GM21447 (cell line): ENCODE measurements at regions not wholly inside any gene's neighbourhood (a gene's known extent, or its start where the extent isn't known, plus 50 kb on each side); places are given as distances from the start of the nearest gene placed in this dataset.

Experiments used
- ATAC-seq: cut with Tn5 transposase; IDR thresholded peaks from one replicate; pipeline ENCODE4 v1.9.1; 2021; ENCODE audit not compliant: unreplicated experiment

DNA sequence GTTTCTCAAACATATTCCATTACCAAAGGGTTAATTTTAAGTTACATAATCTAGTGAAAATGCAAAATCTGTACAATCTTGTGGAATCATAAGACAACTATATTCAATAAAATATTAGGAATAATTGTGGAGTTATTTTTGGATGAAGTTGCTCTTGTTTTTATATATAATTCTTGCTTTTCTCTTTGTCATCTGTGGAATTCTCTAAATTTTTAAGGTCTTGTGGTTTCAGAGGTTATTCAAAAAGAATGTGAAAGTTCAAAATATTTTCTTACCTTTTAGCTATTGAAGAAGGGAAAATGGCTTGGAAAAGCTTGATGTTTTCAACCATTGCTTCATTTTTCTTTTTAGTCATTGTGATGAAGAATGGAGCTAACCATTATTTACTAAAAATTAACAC is 552.1 kb downstream of the TFEC start:
- no peak for ATAC-seq

DNA sequence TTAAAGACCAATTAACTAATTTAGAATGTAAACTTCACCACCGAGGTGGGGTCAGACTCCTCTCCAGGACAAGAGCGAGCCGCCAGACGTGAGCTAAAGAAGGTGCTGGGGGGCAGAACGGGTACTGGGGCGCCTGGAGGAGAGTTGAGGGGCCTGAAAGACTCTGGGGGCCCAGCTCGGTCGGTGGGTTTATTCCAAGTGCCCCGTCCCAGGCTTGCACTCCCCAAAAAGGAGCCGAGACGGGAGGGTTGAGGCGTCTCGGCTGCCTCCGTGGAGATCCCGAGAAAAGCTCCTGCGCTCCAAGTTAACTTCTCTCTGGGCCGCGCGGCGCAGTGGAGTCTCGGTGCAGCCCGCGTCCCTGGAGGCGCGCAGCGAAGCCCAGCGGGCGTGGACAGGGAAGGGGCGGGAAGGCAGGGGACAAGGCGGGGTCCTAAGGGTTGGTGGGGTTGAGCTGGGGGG is 553.3 kb downstream of the TFEC start:
- no peak for ATAC-seq

DNA sequence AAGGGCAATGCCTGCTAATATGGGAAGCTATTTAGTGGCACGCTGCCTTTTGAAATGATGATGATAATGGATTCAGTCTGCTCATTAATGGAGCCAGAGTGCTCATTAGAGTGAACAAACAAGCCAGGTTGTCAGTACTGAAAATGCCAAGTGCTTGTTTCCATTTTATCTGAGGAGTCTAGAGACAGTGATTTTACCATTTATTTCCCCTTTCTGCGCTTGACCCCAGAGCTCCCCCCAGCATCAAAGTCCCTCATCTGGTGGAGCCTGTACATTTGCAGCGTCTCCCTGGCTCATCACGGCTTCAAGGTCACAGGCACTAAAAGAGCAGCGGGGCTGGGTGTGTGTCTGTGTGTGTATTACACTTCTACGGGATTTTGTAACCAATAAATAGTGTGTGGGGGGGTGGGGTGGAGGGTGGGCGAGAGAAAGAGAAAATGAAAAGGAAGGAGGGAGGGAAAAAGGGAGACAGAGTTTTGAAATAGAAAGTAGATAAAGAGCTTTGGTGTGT is 553.8 kb downstream of the TFEC start:
- ATAC-seq, result no peak

DNA sequence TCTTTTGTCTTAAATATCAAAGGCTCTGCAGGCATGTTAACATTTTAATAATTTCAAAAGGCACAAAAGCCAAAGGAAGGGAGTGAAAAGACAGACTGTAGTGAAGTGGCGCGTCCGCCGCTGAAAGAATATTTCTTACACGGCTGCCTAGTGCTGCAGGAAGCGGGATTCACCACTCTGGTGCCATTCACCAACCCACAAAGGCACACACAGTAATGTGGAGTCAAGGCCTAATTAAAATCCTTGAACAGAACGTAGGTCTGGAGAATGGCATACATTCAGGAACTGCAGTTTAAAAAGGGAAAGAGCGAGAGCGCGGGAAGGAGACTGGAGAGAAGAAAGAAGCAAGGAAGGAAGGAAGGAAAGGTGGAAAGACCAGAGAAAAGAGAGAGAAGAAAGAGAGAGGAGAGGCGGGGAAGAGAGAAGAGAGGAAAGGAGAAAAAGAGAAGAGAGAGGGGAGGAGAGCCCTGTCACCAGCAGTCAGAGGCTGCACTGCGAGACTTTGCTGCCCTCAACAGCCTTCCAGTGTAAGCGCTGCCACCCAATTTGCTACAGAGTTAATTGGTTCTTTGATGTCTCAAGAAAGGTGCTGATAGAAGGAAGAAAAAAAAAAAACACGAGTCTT is 554.0 kb downstream of the MDFIC start:
- no peak for ATAC-seq

DNA sequence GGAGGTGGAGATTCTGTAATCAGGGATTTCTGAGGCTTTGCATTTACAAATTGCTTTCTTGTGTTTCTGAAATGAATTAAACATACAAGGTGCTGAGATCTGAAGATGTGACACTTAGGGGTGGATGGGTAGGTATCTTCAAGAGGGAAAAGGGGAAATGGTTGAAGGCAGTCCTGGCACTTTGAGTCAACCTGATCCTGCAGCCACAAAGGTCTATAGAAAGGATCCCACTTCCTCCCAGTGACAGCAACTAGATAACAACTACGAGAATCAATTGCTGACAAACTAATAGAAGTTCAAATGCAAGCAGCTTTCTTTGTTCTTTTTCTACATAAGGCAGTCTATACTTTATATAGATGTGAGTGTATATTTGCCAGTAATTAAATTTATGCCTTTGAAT is 553.3 kb downstream of the MDFIC start:
- no peak for ATAC-seq

DNA sequence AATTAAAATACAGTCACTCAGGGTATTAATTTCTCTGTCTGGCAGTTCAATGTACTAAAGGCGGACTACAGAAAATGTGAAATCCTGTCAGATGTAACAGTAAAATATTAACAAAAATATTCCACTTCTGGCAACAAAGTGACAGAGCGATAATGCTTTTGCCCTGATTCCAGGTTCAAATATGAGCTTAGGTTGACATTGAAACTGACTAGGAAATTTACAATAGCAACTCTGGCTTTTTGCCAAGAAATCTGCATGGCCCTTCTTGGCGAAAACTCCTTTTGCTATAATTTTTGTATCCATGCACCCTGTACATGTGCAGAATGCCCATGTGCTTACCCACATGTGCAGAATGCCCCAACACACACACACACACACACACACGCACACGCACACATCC is 552.2 kb downstream of the MDFIC start:
- ATAC-seq, result no peak

DNA sequence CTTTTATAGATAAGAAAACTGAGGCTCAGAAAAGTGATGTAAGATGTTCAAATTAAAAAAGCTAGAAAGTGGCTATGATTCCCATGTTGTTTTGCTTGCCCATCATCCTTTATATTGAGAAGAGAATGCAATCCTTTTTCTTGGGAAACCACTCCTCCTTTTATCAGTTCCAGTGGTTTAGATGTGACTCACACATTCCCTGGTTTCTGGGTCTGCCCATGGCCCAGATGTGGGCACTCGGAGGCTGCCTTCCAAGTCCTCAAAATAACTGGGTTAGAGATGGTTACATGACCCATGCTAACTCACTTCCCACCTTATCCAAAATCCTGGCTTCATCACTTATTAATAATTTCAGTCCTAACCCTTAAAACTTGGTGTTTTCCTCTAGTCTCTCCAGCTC is 550.0 kb downstream of the MDFIC start:
- ATAC-seq, result no peak

DNA sequence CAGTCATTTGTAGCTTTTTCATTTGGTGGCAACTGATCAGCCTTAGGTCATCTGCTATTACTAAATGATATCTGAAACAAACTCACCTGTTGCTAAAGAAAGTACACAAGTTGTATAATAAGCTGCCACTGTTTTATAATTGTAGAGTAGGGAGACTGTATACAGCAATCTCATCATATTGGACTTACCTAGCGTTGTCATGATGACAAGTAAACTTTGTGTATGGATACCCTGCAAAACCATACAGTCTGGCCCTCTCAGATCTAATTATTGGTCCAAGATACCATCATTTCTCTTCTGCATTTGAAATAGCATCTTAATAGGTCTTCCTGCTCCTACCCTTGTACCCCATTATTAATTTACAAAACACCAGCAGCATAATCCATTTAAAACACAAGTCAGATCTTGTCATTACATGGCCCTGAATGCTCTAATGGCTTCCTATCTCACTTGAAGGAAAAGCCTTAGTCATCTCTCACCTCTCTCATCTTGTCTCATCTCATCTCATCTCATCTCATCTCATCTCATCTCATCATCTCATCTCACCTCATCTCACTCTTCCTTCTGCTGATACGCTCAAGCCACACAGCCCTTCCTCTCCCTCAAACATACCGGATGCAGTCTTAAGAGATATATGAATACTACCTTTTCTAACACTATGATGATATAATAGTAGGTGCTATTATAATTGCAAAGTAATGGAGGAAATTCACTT is 540.6 kb downstream of the MDFIC start:
- no peak for ATAC-seq

DNA sequence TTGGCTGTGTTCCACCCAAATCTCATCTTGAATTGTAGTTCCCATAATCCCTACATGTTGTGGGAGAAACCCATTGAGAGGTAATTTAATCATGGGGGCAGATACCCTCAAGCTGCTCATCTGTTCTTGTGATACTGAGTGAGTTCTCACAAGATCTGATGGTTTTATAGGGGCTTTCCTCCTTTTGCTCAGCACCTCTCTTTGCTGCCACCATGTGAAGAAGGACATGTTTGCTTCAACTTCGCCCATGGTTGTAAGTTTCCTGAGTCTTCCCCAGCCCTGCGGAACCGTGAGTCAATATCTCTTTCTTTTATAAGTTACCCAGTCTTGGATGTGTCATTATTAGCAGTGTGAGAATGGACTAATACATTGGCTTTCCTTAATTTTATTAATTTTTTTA is 527.8 kb downstream of the MDFIC start:
- ATAC-seq, result no peak

DNA sequence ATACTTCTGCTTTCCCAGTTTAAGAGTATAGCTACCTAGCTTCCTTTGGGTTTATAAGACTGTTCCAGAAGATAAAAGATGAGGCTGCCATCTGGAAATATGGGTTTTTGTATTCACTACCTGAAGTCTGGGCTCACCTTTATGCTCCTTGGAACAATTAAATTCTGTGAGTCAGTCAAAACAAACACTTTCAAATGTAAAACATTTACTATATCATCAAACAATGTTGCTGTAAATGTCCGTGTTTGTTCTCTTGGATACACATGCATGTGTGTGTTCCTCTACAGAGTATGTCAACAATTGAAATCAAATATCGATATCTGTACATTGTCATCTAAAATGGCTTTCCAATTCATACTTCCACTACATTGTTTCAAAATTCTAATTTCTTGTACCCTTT is 525.6 kb downstream of the MDFIC start:
- ATAC-seq, result no peak

DNA sequence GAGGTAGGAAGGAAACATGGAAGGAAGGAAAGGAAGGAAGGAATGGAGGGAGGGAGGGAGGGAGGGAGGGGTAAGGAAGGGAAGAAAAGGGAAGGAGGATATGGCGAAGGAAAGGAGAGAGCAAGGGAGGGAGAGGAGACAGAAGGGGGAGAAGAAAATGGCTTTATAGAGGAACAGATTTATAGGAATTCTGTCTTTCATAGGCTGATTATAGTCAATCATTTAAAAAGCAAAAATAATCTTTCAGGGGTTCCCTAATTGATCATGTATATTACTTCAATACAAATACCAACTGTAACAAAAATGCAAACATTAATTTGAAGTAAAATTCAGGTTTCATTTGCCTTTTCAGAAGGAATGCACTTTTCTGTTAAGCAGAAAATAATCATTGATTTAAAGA is 519.1 kb downstream of the MDFIC start:
- ATAC-seq, result no peak

DNA sequence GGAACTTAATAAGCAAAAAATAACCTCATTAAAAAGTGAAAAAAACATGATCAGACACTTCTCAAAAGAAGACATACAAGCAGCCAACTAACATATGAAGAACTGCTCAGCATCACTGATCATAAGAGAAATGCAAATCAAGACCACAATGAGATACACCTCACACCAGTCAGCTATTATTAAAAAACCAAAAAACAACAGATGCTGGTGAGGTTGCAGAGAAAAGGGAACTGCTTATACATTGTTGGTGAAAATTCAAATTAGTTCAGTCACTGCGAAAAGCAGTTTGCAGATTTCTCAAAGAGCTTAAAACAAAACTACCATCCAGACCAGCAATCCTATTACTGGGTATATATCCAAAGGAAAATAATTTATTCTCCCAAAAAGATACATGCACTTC is 513.3 kb downstream of the MDFIC start:
- ATAC-seq, result peak; percentile 94

DNA sequence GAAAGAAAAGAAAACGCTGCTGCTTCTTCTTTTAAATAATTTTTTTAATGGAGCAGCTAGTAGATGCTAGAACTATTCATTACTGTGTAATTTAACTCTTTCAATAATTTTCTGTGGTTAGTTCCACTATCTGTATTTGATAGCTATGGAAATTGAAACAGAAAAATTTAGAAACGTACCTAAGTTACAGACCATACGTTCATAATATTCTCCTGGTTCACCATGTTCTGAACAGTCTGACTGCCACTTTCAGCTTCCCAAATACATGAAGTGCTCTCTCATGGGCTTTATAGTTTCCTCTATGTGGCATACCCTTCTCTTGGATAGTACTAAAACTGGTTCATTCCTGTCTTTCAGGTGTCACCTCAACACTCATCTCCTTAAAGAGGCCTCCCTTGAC is 508.0 kb downstream of the MDFIC start:
- no peak for ATAC-seq

DNA sequence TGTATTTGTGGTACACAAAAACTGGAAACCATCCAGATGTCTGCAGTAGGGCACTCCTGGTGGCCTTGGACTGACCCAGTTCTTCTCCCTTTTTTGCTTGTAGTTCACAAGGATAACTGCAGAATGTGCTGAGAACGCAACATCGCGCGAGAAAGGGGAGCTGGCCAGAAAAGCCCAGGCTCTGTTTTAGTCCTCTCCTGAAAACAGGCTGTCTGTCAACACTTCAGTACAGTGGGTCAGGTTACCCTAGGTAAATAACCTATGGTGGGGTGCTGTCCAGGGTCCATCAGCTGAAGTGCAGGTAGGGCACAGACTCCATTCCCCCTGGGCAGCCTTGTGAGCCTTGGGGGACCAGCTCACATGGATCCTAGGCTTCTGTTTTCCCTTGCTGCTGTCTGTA is 495.8 kb downstream of the MDFIC start:
- no peak for ATAC-seq

DNA sequence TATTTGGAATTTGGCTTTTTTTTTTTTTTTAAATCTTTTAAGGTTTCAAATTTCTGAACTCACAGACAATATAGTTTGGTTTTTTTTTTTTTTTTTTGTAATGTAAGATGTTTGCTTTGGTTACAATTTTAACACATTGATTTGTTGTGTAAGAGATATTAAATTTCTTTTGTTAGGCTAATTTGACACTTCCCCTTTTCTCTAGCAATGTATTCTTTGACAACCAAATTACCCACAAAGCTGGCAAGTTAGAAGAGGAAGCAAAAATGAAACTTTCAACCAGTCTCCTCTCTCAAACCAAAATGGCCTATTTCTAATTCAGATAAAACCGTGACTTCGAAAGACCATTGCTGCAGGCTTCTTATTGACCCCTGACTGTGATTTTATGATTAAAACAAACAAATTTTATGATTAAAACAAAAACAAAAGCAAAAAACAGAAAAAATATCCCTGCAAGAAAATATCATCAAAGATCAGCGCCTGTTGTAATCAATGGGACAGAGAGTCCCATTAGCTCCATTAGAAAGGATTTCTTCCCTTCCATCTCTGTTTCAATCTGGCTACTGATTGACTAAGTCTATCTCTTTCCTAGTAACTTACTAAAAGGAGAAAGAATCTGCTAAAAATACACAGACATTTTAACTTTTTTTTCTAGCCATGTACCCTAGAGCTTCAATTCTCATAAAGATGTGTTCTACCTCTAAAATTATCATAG is 489.2 kb downstream of the MDFIC start:
- ATAC-seq, result peak; percentile 98

DNA sequence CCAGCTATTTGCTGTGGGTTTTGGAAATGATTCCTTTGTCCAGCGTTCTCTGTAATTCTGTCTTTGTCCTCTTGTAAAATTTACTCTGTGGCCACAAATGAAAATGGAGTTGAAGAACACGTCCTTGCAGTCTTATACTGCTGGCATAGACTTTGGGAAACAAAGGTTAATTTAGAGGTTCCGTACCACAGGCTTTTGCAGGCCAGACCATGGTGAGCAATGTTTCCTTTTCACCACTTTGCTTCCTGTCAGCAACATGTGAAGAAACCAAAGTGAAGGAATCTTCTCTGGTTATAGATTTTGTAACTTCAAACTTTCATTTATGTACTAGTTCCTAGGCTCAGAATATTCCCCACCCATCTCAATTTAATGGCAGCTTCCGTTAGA is 488.5 kb downstream of the MDFIC start:
- ATAC-seq, result peak; percentile 42

DNA sequence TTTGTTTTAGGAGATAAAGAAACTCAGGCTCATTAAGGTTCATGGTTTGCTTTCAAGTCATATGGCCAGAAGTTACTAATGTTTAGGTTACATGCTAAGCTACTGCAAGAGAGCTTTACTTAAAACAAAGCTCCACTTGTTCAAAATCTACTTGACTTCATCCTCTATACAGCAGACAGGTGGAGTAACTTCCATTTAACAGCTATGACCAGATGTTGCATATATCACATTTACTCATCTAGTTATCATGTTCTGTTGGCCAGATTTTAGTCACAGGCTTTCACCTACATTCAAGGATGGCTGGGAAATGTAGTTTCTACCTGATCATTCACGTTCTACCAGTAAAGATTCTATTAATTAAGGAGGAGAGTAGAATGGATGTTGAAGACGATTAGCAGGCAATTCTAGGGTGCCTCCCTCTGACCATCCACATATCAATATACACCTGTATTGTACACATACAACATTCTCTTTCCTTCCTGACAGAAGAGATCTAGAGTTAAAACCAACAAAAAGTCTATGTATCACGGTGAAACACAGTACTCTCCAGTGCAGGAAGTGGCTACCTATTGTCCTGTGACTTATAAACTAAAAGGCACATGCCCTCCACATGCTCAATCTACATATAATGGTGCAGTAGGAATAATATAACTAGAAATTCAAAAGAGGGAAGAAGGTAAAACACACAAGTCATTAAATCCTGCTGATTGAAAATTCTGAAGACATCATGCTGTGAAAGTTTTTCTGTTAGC is 488.0 kb downstream of the MDFIC start:
- ATAC-seq, result no peak

DNA sequence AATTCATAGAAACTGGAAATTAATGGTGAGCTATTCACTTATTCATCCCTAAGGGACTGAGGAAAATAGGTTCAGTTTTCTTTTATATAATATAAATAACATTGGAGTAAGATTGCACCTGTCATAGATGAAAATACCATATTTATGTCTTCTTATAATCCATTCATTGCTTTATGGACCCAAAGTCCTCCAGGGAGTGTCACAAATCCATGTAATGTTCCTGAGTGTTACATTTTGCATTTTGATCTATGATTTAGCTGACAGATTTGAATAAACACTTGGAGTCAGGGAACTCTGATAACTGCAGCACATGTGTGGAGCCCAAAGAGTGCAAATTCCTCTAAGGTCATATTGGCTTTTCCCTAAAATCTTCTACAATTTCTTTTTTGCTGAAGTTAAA is 484.3 kb downstream of the MDFIC start:
- ATAC-seq, result no peak

DNA sequence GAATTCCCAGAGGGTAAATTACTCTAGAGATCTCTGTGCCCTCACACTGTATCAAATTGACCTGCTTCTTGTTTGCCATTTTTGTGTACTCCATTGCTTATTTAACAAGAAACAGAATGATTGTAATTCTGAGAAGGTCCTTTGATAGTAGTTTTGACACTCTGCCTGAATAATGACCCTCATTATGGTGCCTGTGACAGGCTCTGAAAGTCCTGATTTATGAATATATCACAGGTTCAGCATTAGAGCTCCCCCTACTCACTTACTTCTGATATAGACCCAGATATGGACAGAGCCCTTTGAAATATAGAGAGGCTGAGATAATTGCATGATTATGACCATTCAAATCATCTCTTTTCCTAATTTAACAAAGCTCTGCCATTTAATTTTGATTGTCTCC is 465.2 kb downstream of the MDFIC start:
- no peak for ATAC-seq

DNA sequence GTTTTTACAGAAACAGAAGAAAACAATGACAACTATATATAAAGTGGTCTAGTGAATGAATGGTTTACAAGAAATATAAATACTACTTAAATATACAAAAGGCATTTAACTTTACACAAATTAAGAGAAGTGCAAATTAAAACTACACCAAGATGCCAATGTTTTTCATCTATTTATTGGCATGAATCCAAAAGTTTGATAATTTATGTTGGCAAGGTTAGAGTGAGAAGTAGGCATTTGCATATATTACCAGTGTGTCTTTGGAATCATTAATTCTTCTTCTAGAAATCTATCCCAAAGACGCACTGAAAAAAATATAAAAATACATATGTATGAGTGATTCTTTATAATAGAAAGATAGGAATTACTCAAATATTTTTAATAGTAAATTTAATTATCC is 457.4 kb downstream of the MDFIC start:
- no peak for ATAC-seq

DNA sequence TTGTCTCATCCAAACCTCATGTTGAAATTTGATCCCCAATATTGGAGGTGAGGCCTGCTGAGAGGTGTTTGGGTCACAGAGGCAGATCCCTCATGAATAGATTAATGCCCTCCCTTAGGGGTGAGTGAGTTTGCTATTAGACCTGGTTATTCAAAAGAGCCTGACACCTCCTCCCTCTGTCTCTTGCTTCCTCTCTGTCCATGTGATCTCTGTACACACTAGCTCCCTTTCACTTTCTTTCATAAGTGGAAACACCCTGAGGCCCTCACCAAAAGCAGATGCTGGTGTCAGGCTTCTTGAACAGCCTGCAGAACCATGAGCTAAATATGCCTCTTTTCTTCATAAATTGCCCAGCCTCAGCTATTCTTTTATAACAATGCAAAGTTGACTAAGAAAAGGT is 447.1 kb downstream of the MDFIC start:
- peak; percentile 75 for ATAC-seq
